ENCODE measurements at regions not wholly inside any gene's neighbourhood (a gene's known extent, or its start where the extent isn't known, plus 50 kb on each side); places are given as distances from the start of the nearest gene placed in this dataset.

- Histone ChIP-seq H3K4me1 (ENCODE audit: insufficient read depth, low read length) (no peaks in the 10 kb centered on the region), H3K9me3 (ENCODE audit: control insufficient read depth in 1 of 2, low read length in 2 of 2) (no peaks in the 10 kb centered on the region), H3K36me3 (ENCODE audit: insufficient read depth, low read length) (no peaks in the 10 kb centered on the region), H3K4me3 (ENCODE audit: low read length in 2 of 2) (no peak overlapping the region), H3K27ac (ENCODE audit: low read depth, low read length) (no peak overlapping the region), H3K27me3 (ENCODE audit: insufficient read depth, low read length) (no peaks in the 10 kb centered on the region)
- CTCF ChIA-PET (ENCODE audit: partially characterized antibody): no interaction called here
- Mint-ChIP-seq H3K27me3 (no peaks in the 10 kb centered on the region), H3K36me3 (no peaks in the 10 kb centered on the region), H3K4me1 (no peaks in the 10 kb centered on the region), H3K9me3 (no peaks in the 10 kb centered on the region), H3K4me3 (no peak overlapping the region), H3K27ac (no peak overlapping the region)
- no peak for DNase-seq
- POLR2A ChIA-PET (ENCODE audit: partially characterized antibody): no interaction called here
- intact Hi-C loops (cut with micrococcal nuclease): no loop called here
Observed at GRCh38 chr5:96031180-96031579, 69.5 kb upstream of the ELL2 start.

GRCh38 chr5:96026406-96027041 is 64.9 kb upstream of the ELL2 start:
- Mint-ChIP-seq H3K9me3 (no peaks in the 10 kb centered on the region), H3K27ac (no peak overlapping the region), H3K36me3 (no peaks in the 10 kb centered on the region), H3K4me1 (no peaks in the 10 kb centered on the region), H3K4me3 (no peak overlapping the region), H3K27me3 (peaks cover 0 to 4% of the 10 kb centered on the region in 2 donors)
- Histone ChIP-seq H3K27me3 (ENCODE audit: insufficient read depth, low read length) (no peaks in the 10 kb centered on the region), H3K27ac (ENCODE audit: low read depth, low read length) (no peak overlapping the region), H3K9me3 (ENCODE audit: control insufficient read depth in 1 of 2, low read length in 2 of 2) (no peaks in the 10 kb centered on the region), H3K36me3 (ENCODE audit: insufficient read depth, low read length) (no peaks in the 10 kb centered on the region), H3K4me3 (ENCODE audit: low read length in 2 of 2) (no peak overlapping the region), H3K4me1 (ENCODE audit: insufficient read depth, low read length) (no peaks in the 10 kb centered on the region)
- intact Hi-C loops (cut with micrococcal nuclease): no loop called here
- ChIA-PET CTCF (ENCODE audit: partially characterized antibody) (no interaction called here), POLR2A (ENCODE audit: partially characterized antibody) (no interaction called here)
- no peak for DNase-seq

DNA sequence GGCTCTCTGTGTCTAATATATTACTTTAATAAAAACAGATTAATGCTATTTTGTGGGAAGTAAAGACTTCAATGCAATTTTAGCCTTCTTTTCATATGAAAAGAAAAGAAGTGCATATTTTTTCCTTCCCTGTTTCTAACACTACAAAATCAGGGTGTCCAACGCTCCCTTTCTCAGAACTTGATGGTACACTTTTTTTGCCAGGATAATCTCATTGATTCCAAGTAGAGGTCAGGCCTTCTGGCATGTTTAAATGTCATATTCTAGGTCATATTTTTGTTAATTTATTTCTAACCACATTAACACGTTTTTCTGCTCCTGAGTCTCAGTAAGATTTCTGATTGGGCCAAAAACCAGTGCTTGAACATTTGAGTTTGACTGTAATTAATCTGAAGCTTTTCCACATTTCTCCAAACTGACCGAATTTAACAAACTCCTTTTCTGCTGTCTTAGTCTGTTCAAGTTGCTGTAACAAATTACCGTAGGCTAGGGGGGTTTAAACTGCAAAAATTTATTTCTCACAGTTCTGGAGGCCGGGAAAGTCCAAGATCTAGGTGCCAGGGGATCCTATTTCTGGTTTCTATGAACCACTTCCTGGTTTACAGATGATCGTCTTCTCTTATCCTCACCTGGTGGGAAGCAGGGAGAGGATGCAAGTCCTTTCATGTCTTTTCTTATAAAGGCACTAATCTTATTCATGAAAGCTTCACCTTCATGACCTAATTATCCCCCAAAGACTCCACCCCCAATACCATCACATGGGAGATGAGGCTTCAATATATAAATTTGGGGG is 63.2 kb upstream of the ELL2 start:
- no peaks in the 10 kb centered on the region for H3K4me1 ChIP-seq (ENCODE audit: insufficient read depth, low read length)
- Mint-ChIP-seq H3K27me3 (peaks cover 0 to 4% of the 10 kb centered on the region in 2 donors), H3K36me3 (no peaks in the 10 kb centered on the region), H3K4me1 (no peaks in the 10 kb centered on the region), H3K4me3 (no peak overlapping the region), H3K9me3 (no peaks in the 10 kb centered on the region), H3K27ac (no peak overlapping the region)
- DNase-seq: no peak
- H3K27ac ChIP-seq (ENCODE audit: low read depth, low read length): no peak overlapping the region
- H3K36me3 ChIP-seq (ENCODE audit: insufficient read depth, low read length): no peaks in the 10 kb centered on the region
- no peak overlapping the region for H3K4me3 ChIP-seq (ENCODE audit: low read length in 2 of 2)
- no peaks in the 10 kb centered on the region for H3K27me3 ChIP-seq (ENCODE audit: insufficient read depth, low read length)
- H3K9me3 ChIP-seq (ENCODE audit: control insufficient read depth in 1 of 2, low read length in 2 of 2): no peaks in the 10 kb centered on the region
- ChIA-PET CTCF (ENCODE audit: partially characterized antibody) (no interaction called here), POLR2A (ENCODE audit: partially characterized antibody) (no interaction called here)
- intact Hi-C loops (cut with micrococcal nuclease): no loop called here

GRCh38 chr5:96023518-96023917 is 61.9 kb upstream of the ELL2 start:
- intact Hi-C loops (cut with micrococcal nuclease): no loop called here
- Histone ChIP-seq H3K4me3 (ENCODE audit: low read length in 2 of 2) (no peak overlapping the region), H3K36me3 (ENCODE audit: insufficient read depth, low read length) (no peaks in the 10 kb centered on the region), H3K27me3 (ENCODE audit: insufficient read depth, low read length) (no peaks in the 10 kb centered on the region), H3K4me1 (ENCODE audit: insufficient read depth, low read length) (no peaks in the 10 kb centered on the region), H3K9me3 (ENCODE audit: control insufficient read depth in 1 of 2, low read length in 2 of 2) (no peaks in the 10 kb centered on the region), H3K27ac (ENCODE audit: low read depth, low read length) (no peak overlapping the region)
- H3K27me3 Mint-ChIP-seq: peaks cover 0 to 4% of the 10 kb centered on the region in 2 donors
- CTCF ChIA-PET (ENCODE audit: partially characterized antibody): no interaction called here
- no peaks in the 10 kb centered on the region for H3K9me3 Mint-ChIP-seq
- POLR2A ChIA-PET (ENCODE audit: partially characterized antibody): no interaction called here
- no peak overlapping the region for H3K27ac Mint-ChIP-seq
- H3K36me3 Mint-ChIP-seq: no peaks in the 10 kb centered on the region
- DNase-seq: no peak
- no peak overlapping the region for H3K4me3 Mint-ChIP-seq
- H3K4me1 Mint-ChIP-seq: no peaks in the 10 kb centered on the region

GRCh38 chr5:96022971-96023370 is 61.3 kb upstream of the ELL2 start:
- CTCF ChIA-PET (ENCODE audit: partially characterized antibody): no interaction called here
- DNase-seq: no peak
- intact Hi-C loops (cut with micrococcal nuclease): no loop called here
- Mint-ChIP-seq H3K9me3 (no peaks in the 10 kb centered on the region), H3K27me3 (peaks cover 0 to 4% of the 10 kb centered on the region in 2 donors), H3K36me3 (no peaks in the 10 kb centered on the region), H3K4me3 (no peak overlapping the region), H3K27ac (no peak overlapping the region), H3K4me1 (no peaks in the 10 kb centered on the region)
- Histone ChIP-seq H3K9me3 (ENCODE audit: control insufficient read depth in 1 of 2, low read length in 2 of 2) (no peaks in the 10 kb centered on the region), H3K4me1 (ENCODE audit: insufficient read depth, low read length) (no peaks in the 10 kb centered on the region), H3K27ac (ENCODE audit: low read depth, low read length) (no peak overlapping the region), H3K27me3 (ENCODE audit: insufficient read depth, low read length) (no peaks in the 10 kb centered on the region), H3K4me3 (ENCODE audit: low read length in 2 of 2) (no peak overlapping the region), H3K36me3 (ENCODE audit: insufficient read depth, low read length) (no peaks in the 10 kb centered on the region)
- POLR2A ChIA-PET (ENCODE audit: partially characterized antibody): no interaction called here

- Mint-ChIP-seq H3K4me1 (no peaks in the 10 kb centered on the region), H3K36me3 (no peaks in the 10 kb centered on the region), H3K27me3 (peaks cover 0 to 2% of the 10 kb centered on the region in 2 donors), H3K27ac (no peak overlapping the region), H3K4me3 (no peak overlapping the region), H3K9me3 (peaks cover 0 to 5% (median 3%) of the 10 kb centered on the region in 8 donors)
- ChIA-PET CTCF (ENCODE audit: partially characterized antibody) (no interaction called here), POLR2A (ENCODE audit: partially characterized antibody) (no interaction called here)
- Histone ChIP-seq H3K27ac (ENCODE audit: low read depth, low read length) (no peak overlapping the region), H3K4me3 (ENCODE audit: low read length in 2 of 2) (no peak overlapping the region), H3K36me3 (ENCODE audit: insufficient read depth, low read length) (no peaks in the 10 kb centered on the region), H3K4me1 (ENCODE audit: insufficient read depth, low read length) (no peaks in the 10 kb centered on the region), H3K9me3 (ENCODE audit: control insufficient read depth in 1 of 2, low read length in 2 of 2) (no peaks in the 10 kb centered on the region), H3K27me3 (ENCODE audit: insufficient read depth, low read length) (no peaks in the 10 kb centered on the region)
- intact Hi-C loops (cut with micrococcal nuclease): no loop called here
- no peak for DNase-seq
Observed at GRCh38 chr5:96017951-96018350, 56.3 kb upstream of the ELL2 start.

DNA sequence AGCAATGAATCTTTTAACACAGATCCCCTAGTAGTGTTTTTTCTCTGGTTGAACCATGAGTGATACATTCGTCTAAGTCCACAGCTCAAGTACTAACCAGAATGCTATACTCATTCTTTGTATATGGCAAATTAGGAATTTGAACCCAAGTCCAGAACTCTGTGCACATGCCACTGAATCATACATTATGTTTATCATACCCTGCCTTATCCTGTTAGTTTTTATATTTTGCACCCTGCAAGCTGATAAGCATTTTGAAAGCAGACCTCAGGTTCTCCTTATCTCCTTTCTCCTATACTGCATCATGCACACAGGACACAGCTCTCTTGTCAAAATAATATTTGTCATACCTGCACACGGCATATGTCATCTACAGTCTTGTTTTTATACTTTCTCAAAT is 54.6 kb upstream of the ELL2 start:
- H3K9me3 ChIP-seq (ENCODE audit: control insufficient read depth in 1 of 2, low read length in 2 of 2): no peaks in the 10 kb centered on the region
- H3K36me3 Mint-ChIP-seq: no peaks in the 10 kb centered on the region
- H3K27me3 ChIP-seq (ENCODE audit: insufficient read depth, low read length): no peaks in the 10 kb centered on the region
- CTCF ChIA-PET (ENCODE audit: partially characterized antibody): no interaction called here
- H3K36me3 ChIP-seq (ENCODE audit: insufficient read depth, low read length): no peaks in the 10 kb centered on the region
- peaks cover 0 to 5% (median 3%) of the 10 kb centered on the region in 8 donors for H3K9me3 Mint-ChIP-seq
- no peak for DNase-seq
- H3K4me3 Mint-ChIP-seq: no peak overlapping the region
- no peaks in the 10 kb centered on the region for H3K4me1 ChIP-seq (ENCODE audit: insufficient read depth, low read length)
- no peak overlapping the region for H3K27ac ChIP-seq (ENCODE audit: low read depth, low read length)
- intact Hi-C loops (cut with micrococcal nuclease): no loop called here
- no peak overlapping the region for H3K27ac Mint-ChIP-seq
- POLR2A ChIA-PET (ENCODE audit: partially characterized antibody): no interaction called here
- no peaks in the 10 kb centered on the region for H3K27me3 Mint-ChIP-seq
- H3K4me1 Mint-ChIP-seq: no peaks in the 10 kb centered on the region
- H3K4me3 ChIP-seq (ENCODE audit: low read length in 2 of 2): no peak overlapping the region
